Caco-2 (cell line): ENCODE measurements at regions not wholly inside any gene's neighbourhood (a gene's known extent, or its start where the extent isn't known, plus 50 kb on each side); places are given as distances from the start of the nearest gene placed in this dataset.

Source experiments
- BruUV-seq: library from RNA; stranded (reverse); fragments of 400-500 nt; replicated peaks from 2 replicates; lab custom pipeline; 2021; lab: Mats Ljungman, UMichigan
- CTCF ChIA-PET: fragments of 300-600 bp; sonication (Branson Sonifier 250); formaldehyde crosslinking; loops from one replicate; lab custom pipeline; 2022; ENCODE audit warnings: antibody characterized with exemption; lab: Charles Lee
- POLR2A ChIA-PET: fragments of 300-600 bp; sonication (Branson Sonifier 250); formaldehyde crosslinking; loops from one replicate; lab custom pipeline; 2022; ENCODE audit warnings: antibody characterized with exemption; lab: Charles Lee
- DNase-seq, 2 experiments: peaks; one replicate each; pipeline versions ENCODE4 v3.0.0 to v3.0.0-alpha.2; 2020 to 2022
- H3K27me3 ChIP-seq: replicated peaks from 2 replicates; pipeline ENCODE4 v1.6.0; 2011; ENCODE audit warnings: low read length; ENCODE audit not compliant: control insufficient read depth, insufficient read depth
- H3K36me3 ChIP-seq: 2 replicates; pipeline ENCODE4 v1.5.1; 2011; ENCODE audit warnings: low read length; ENCODE audit not compliant: control insufficient read depth, insufficient read depth
- H3K4me1 ChIP-seq: fragments of 250-450 bp; sonication (Bioruptor Pico); 2 replicates; pipeline ENCODE4 v1.5.1; 2020; ENCODE audit warnings: mild to moderate bottlenecking
- H3K4me3 ChIP-seq: 2 replicates; pipeline ENCODE4 v1.5.1; 2011; ENCODE audit warnings: low read depth, mild to moderate bottlenecking, control low read depth, low read length
- H3K9me3 ChIP-seq: fragments of 250-450 bp; sonication (Bioruptor Pico); 2 replicates; pipeline ENCODE4 v1.5.1; 2020; ENCODE audit warnings: mild to moderate bottlenecking, moderate library complexity
- H3K27ac Mint-ChIP-seq: one replicate; pipeline ENCODE4 v1.8.0; 2022; ENCODE audit warnings: mixed read lengths; ENCODE audit not compliant: unreplicated experiment
- H3K27me3 Mint-ChIP-seq: one replicate; pipeline ENCODE4 v1.8.0; 2022; ENCODE audit warnings: mixed read lengths; ENCODE audit not compliant: insufficient read depth, unreplicated experiment
- H3K36me3 Mint-ChIP-seq: one replicate; pipeline ENCODE4 v1.8.0; 2022; ENCODE audit warnings: mild to moderate bottlenecking, mixed read lengths; ENCODE audit not compliant: insufficient read depth, unreplicated experiment
- H3K4me1 Mint-ChIP-seq: one replicate; pipeline ENCODE4 v1.8.0; 2022; ENCODE audit warnings: low read depth, mixed read lengths; ENCODE audit not compliant: unreplicated experiment
- H3K4me3 Mint-ChIP-seq: one replicate; pipeline ENCODE4 v1.8.0; 2022; ENCODE audit warnings: mild to moderate bottlenecking, moderate library complexity, mixed read lengths; ENCODE audit not compliant: unreplicated experiment
- H3K9me3 Mint-ChIP-seq: one replicate; pipeline ENCODE4 v1.8.0; 2022; ENCODE audit warnings: mixed read lengths; ENCODE audit not compliant: unreplicated experiment
- CTCF ChIP-seq, 2 experiments: fragments of 200-600 bp in 1 of 2; IDR thresholded peaks; 1 replicate in 1 of 2; 2 replicates in 1 of 2; pipeline versions ENCODE4 v1.5.1 to v1.8.0; 2011 to 2022; ENCODE audit warnings: antibody characterized with exemption in 1 of 2, control low read depth in 1 of 2, inconsistent platforms in 1 of 2, low read depth in 1 of 2, low read length in 1 of 2, mild to moderate bottlenecking in 1 of 2, moderate library complexity in 1 of 2; ENCODE audit not compliant: insufficient read depth in 1 of 2, severe bottlenecking in 1 of 2, unreplicated experiment in 1 of 2
- intact Hi-C: fragments of 100-400 bp; cut with micrococcal nuclease; formaldehyde crosslinking; loops from one replicate; pipeline ENCODE4 v1.10.0; 2022; ENCODE audit not compliant: unreplicated experiment

DNA sequence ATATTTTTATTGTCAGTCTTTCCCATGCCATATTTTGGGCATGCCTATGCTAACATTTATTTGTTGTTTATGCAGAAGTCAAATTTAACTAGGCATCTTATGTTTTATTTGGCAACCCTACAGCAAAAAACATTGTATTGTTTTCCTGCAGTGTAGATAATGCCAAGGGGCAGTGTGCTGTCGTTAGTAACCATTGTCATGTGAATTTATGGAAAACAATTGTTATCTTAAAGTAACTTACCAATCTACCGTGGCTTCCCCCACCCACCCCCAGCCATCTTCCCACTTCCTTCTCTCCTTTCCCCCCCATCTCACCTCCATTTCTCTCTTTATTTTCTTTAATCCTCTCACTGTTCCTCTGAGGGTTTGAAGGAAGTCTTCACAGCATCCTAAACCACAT is 370.5 kb downstream of the ACTR3B start:
- Histone ChIP-seq H3K9me3 (no peaks in the 10 kb centered on the region), H3K27me3 (no peaks in the 10 kb centered on the region), H3K36me3 (no peaks in the 10 kb centered on the region), H3K4me1 (no peaks in the 10 kb centered on the region), H3K4me3 (no peak overlapping the region)
- ChIA-PET CTCF (no interaction called here), POLR2A (no interaction called here)
- Mint-ChIP-seq H3K4me1 (no peaks in the 10 kb centered on the region), H3K4me3 (no peak overlapping the region), H3K27ac (no peak overlapping the region), H3K36me3 (no peaks in the 10 kb centered on the region), H3K27me3 (peaks cover 10% of the 10 kb centered on the region), H3K9me3 (peaks cover 12% of the 10 kb centered on the region)
- TF ChIP-seq CTCF (IDR thresholded peaks at IDR 0.05; ENCODE audit: insufficient read depth in 1 of 2, low read depth in 1 of 2, low read length in 1 of 2, severe bottlenecking in 1 of 2, unreplicated experiment in 1 of 2), result no peak
- DNase-seq, result no peak
- intact Hi-C loops, result no loop called here
- BruUV-seq, result no TSS peak

DNA sequence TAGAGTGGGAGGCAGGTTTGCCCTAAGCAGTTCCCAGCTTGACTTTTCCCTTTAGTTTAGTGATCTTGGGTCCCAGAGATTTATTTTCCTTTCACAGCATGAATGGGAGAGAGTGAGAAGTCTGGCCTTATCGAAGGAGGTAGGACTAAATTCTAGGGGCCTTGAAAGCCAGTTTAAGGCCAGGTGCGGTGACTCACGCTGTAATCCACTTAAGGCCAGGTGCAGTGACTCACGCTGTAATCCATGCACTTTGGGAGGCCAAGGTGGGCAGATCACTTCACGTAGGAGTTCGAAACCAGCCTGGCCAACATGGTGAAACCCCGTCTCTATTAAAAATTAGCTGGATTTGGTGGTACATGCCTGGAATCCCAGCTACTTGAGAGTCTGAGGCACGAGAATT is 392.2 kb downstream of the ACTR3B start:
- intact Hi-C loops, result no loop called here
- Mint-ChIP-seq H3K9me3 (no peaks in the 10 kb centered on the region), H3K4me3 (no peak overlapping the region), H3K4me1 (no peaks in the 10 kb centered on the region), H3K36me3 (no peaks in the 10 kb centered on the region), H3K27me3 (no peaks in the 10 kb centered on the region), H3K27ac (no peak overlapping the region)
- no peak for DNase-seq
- H3K9me3 ChIP-seq, result no peaks in the 10 kb centered on the region; the same call in 1 of the 2 replicates
- H3K27me3 ChIP-seq, result no peaks in the 10 kb centered on the region
- POLR2A ChIA-PET, result no interaction called here
- TF ChIP-seq CTCF (IDR thresholded peaks at IDR 0.05; ENCODE audit: insufficient read depth in 1 of 2, low read depth in 1 of 2, low read length in 1 of 2, severe bottlenecking in 1 of 2, unreplicated experiment in 1 of 2), result no peak
- CTCF ChIA-PET, result interaction anchor here (0.6 kb wide), 1 partner anchor 37 kb away, joined by 5 read pairs; no protein-coding TSS in a partner anchor
- no peak overlapping the region for H3K4me3 ChIP-seq
- BruUV-seq, result no TSS peak
- no peaks in the 10 kb centered on the region for H3K36me3 ChIP-seq
- no peaks in the 10 kb centered on the region for H3K4me1 ChIP-seq

DNA sequence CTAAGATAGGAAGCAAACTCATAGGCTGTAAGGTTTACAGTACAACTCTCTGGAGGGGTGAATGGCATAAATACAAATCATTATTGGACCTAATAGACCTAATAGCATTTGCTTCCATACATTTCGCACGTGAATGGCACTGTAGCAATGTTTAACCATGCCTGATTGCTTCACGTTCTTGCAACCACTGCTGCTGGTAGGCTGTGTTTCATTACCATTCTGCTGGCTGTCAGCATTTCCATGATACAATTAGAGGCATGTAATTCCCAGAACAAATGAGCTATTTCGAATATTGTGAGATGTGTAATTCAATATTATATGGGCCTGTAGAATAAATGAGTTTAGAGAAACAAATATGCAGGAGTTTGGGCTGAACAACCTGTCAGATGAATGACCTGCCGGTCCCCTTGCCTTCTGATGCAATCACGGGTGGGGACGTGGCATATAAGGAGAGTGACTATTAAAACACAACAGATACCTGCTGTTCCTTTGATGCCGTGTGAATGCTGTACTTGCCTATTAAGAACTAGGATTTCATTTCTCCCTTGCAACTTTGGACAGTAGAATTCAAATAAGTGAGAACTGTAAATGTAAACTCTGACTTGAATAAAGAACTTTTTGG is 393.4 kb downstream of the ACTR3B start:
- no peak overlapping the region for H3K27ac Mint-ChIP-seq
- TF ChIP-seq CTCF (IDR thresholded peaks at IDR 0.05; ENCODE audit: insufficient read depth in 1 of 2, low read depth in 1 of 2, low read length in 1 of 2, severe bottlenecking in 1 of 2, unreplicated experiment in 1 of 2), result no peak
- H3K4me3 Mint-ChIP-seq, result no peak overlapping the region
- POLR2A ChIA-PET, result no interaction called here
- H3K27me3 Mint-ChIP-seq, result no peaks in the 10 kb centered on the region
- Histone ChIP-seq H3K9me3 (no peaks in the 10 kb centered on the region; the same call in 1 of the 2 replicates), H3K27me3 (no peaks in the 10 kb centered on the region), H3K4me1 (no peaks in the 10 kb centered on the region), H3K4me3 (no peak overlapping the region), H3K36me3 (no peaks in the 10 kb centered on the region)
- no peaks in the 10 kb centered on the region for H3K4me1 Mint-ChIP-seq
- no peaks in the 10 kb centered on the region for H3K36me3 Mint-ChIP-seq
- no TSS peak for BruUV-seq
- DNase-seq, result no peak
- CTCF ChIA-PET, result no interaction called here
- H3K9me3 Mint-ChIP-seq, result no peaks in the 10 kb centered on the region
- intact Hi-C loops, result no loop called here
